SK-N-SH (cell line): ENCODE measurements at regions not wholly inside any gene's neighbourhood (a gene's known extent, or its start where the extent isn't known, plus 50 kb on each side); places are given as distances from the start of the nearest gene placed in this dataset.

ENCODE experiments used
- CTCF ChIA-PET: fragments of 300-600, 350-600 bp; formaldehyde crosslinking; extraction: SDS; loops from one replicate; lab custom pipeline; 2021; lab: Yijun Ruan, JAX
- POLR2A ChIA-PET: fragments of 350-600 bp; sonication (Branson Sonifier 250); formaldehyde crosslinking; extraction: SDS; loops from one replicate; lab custom pipeline; 2020; ENCODE audit warnings: antibody characterized with exemption, inconsistent platforms; lab: Yijun Ruan, JAX
- DNase-seq: peaks from one replicate; pipeline ENCODE4 v3.0.0; 2012
- H2AFZ ChIP-seq: fragments of 200-600 bp; sonication (generic); 2 replicates; pipeline ENCODE4 v1.8.1; 2016; ENCODE audit warnings: antibody characterized with exemption, mild to moderate bottlenecking, low read depth
- H3F3A ChIP-seq: fragments of 200-600 bp; sonication (generic); replicated peaks from 2 replicates; pipeline ENCODE3; 2016; ENCODE audit warnings: antibody characterized with exemption, mild to moderate bottlenecking; ENCODE audit not compliant: insufficient read depth
- H3K27ac ChIP-seq, 2 experiments: fragments of 200-500 bp in 1 of 2; fragments of 200-600 bp in 1 of 2; sonication (Bioruptor generic) in 1 of 2; sonication (generic), shearing (Covaris generic) in 1 of 2; 2 replicates each; pipeline versions ENCODE4 v1.5.1 to v1.6.1; 2014 to 2016; ENCODE audit warnings: low read depth in 2 of 2, inconsistent platforms in 1 of 2, low read length in 1 of 2, mild to moderate bottlenecking in 1 of 2, mixed read lengths in 1 of 2
- H3K27me3 ChIP-seq: fragments of 200-600 bp; sonication (generic), shearing (Covaris generic); 2 replicates; pipeline ENCODE4 v1.6.1; 2016; ENCODE audit warnings: mixed run types; ENCODE audit not compliant: insufficient read depth
- H3K36me3 ChIP-seq, 2 experiments: fragments of 200-500 bp in 1 of 2; fragments of 200-600 bp in 1 of 2; sonication (Bioruptor generic) in 1 of 2; sonication (generic) in 1 of 2; replicated peaks in 1 of 2; 2 replicates each; pipeline versions ENCODE3 to v1.5.1; 2014 to 2016; ENCODE audit warnings: low read length in 1 of 2, mild to moderate bottlenecking in 1 of 2; ENCODE audit not compliant: insufficient read depth in 2 of 2, control insufficient read depth in 1 of 2
- H3K4me1 ChIP-seq, 2 experiments: fragments of 200-500 bp in 1 of 2; fragments of 200-600 bp in 1 of 2; sonication (Bioruptor generic) in 1 of 2; sonication (generic), shearing (Covaris generic) in 1 of 2; 2 replicates each; pipeline versions ENCODE4 v1.5.1 to v1.6.1; 2014 to 2016; ENCODE audit warnings: low read depth in 1 of 2, low read length in 1 of 2, mixed run types in 1 of 2; ENCODE audit not compliant: insufficient read depth in 2 of 2, control insufficient read depth in 1 of 2
- H3K4me2 ChIP-seq: fragments of 200-600 bp; sonication (generic), shearing (Covaris generic); 2 replicates; pipeline ENCODE4 v1.6.1; 2017; ENCODE audit warnings: mixed run types
- H3K4me3 ChIP-seq, 2 experiments: fragments of 200-500 bp in 1 of 2; fragments of 200-600 bp in 1 of 2; sonication (Bioruptor generic) in 1 of 2; sonication (generic), shearing (Covaris generic) in 1 of 2; 2 replicates each; pipeline versions ENCODE4 v1.5.1 to v1.8.1; 2014 to 2016; ENCODE audit warnings: low read depth in 2 of 2, inconsistent platforms in 1 of 2, low read length in 1 of 2, mild to moderate bottlenecking in 1 of 2, mixed read lengths in 1 of 2, moderate library complexity in 1 of 2
- H3K79me2 ChIP-seq: fragments of 200-600 bp; sonication (generic); 2 replicates; pipeline ENCODE4 v1.8.1; 2017; ENCODE audit warnings: mild to moderate bottlenecking; ENCODE audit not compliant: insufficient read depth
- H3K9ac ChIP-seq: fragments of 200-600 bp; sonication (generic); 2 replicates; pipeline ENCODE4 v1.6.1; 2017; ENCODE audit warnings: mixed run types
- H3K9me2 ChIP-seq: fragments of 200-600 bp; sonication (generic); 2 replicates; pipeline ENCODE4 v1.6.1; 2017; ENCODE audit warnings: mixed run types
- H3K9me3 ChIP-seq: fragments of 200-600 bp; sonication (generic); 2 replicates; pipeline ENCODE4 v1.6.1; 2017; ENCODE audit warnings: mixed run types, mild to moderate bottlenecking, moderate library complexity
- H4K20me1 ChIP-seq: fragments of 200-600 bp; sonication (generic); 2 replicates; pipeline ENCODE4 v1.6.1; 2017; ENCODE audit warnings: mild to moderate bottlenecking, mixed run types; ENCODE audit not compliant: insufficient read depth
- CHD2 ChIP-seq: fragments of 150-350 bp; IDR thresholded peaks from 2 replicates; pipeline ENCODE4 v1.6.1; 2018; ENCODE audit warnings: low read length; ENCODE audit not compliant: partially characterized antibody
- CTCF ChIP-seq: fragments of 200-600 bp; sonication (generic); IDR thresholded peaks from 2 replicates; pipeline ENCODE4 v1.6.1; 2017; ENCODE audit warnings: antibody characterized with exemption, mild to moderate bottlenecking, moderate library complexity
- ELF1 ChIP-seq: IDR thresholded peaks from 2 replicates; pipeline ENCODE4 v1.4.0; 2012
- EP300 ChIP-seq, 2 experiments: IDR thresholded peaks; 2 replicates each; pipeline versions ENCODE4 v1.4.0 to v1.6.1; 2012; ENCODE audit warnings: borderline replicate concordance in 1 of 2, low read depth in 1 of 2, low read length in 1 of 2
- FOSL2 ChIP-seq: IDR thresholded peaks from 2 replicates; pipeline ENCODE4 v1.4.0; 2012; ENCODE audit warnings: low read depth, mild to moderate bottlenecking, moderate library complexity, borderline replicate concordance
- GABPA ChIP-seq: IDR thresholded peaks from 2 replicates; pipeline ENCODE4 v1.4.0; 2012; ENCODE audit warnings: low read depth, mild to moderate bottlenecking
- IRF3 ChIP-seq: fragments of 150-350 bp; IDR thresholded peaks from 2 replicates; pipeline ENCODE4 v1.6.1; 2016; ENCODE audit warnings: mild to moderate bottlenecking, low read depth, low read length
- MEF2A ChIP-seq: IDR thresholded peaks from 2 replicates; pipeline ENCODE4 v1.4.0; 2012; ENCODE audit warnings: low read depth, borderline replicate concordance
- NRF1 ChIP-seq: IDR thresholded peaks from 2 replicates; pipeline ENCODE4 v1.6.1; 2012; ENCODE audit warnings: low read depth, mild to moderate bottlenecking, low read length
- PBX3 ChIP-seq: IDR thresholded peaks from 2 replicates; pipeline ENCODE4; 2012
- POLR2AphosphoS5 ChIP-seq: IDR thresholded peaks from 2 replicates; pipeline ENCODE4 v1.6.1; 2012; ENCODE audit warnings: low read depth, low read length
- RCOR1 ChIP-seq: fragments of 150-350 bp; IDR thresholded peaks from 2 replicates; pipeline ENCODE4 v1.6.1; 2017; ENCODE audit warnings: antibody characterized with exemption, low read length
- REST ChIP-seq: IDR thresholded peaks from 2 replicates; pipeline ENCODE4 v1.6.1; 2012; ENCODE audit warnings: mild to moderate bottlenecking, low read depth, low read length, moderate library complexity
- RFX5 ChIP-seq: IDR thresholded peaks from 2 replicates; pipeline ENCODE4 v1.6.1; 2012; ENCODE audit warnings: mild to moderate bottlenecking, improper control_type of control experiment, low read length
- RXRA ChIP-seq: IDR thresholded peaks from 2 replicates; pipeline ENCODE4 v1.4.0; 2012; ENCODE audit warnings: low read depth, mild to moderate bottlenecking, borderline replicate concordance
- SIN3A ChIP-seq: IDR thresholded peaks from 2 replicates; pipeline ENCODE4 v1.6.1; 2012; ENCODE audit warnings: low read depth, mild to moderate bottlenecking, low read length, moderate library complexity, borderline replicate concordance
- SMC3 ChIP-seq: IDR thresholded peaks from 2 replicates; pipeline ENCODE4 v1.6.1; 2012; ENCODE audit warnings: low read depth, low read length, improper control_type of control experiment
- TAF1 ChIP-seq: IDR thresholded peaks from 2 replicates; pipeline ENCODE4 v1.6.1; 2012; ENCODE audit warnings: low read depth, mild to moderate bottlenecking, low read length, moderate library complexity, borderline replicate concordance
- USF1 ChIP-seq: IDR thresholded peaks from 2 replicates; pipeline ENCODE4 v1.4.0; 2012; ENCODE audit warnings: low read depth, borderline replicate concordance
- WGBS: methylation state at CpG from one replicate; pipeline ENCODE4 v1.1.6; 2017; ENCODE audit warnings: low lambda C conversion rate; 5-methylcytosine and 5-hydroxymethylcytosine counted together

- no peak for TF ChIP-seq SIN3A
- TF ChIP-seq MEF2A: peak; percentile 96
- no peak for TF ChIP-seq ELF1
- no peak for TF ChIP-seq REST
- no peak for TF ChIP-seq USF1
- TF ChIP-seq POLR2AphosphoS5: peak; percentile 45; the same call in 1 of the 2 replicates
These were observed 55.0 kb upstream of the AKR1E2 start (continued) for GRCh38 chr10:4770801-4771553.

- peak overlapping the region; percentile 78 to 100; a peak in 3 of 4 replicates for H3K27ac ChIP-seq
- H3F3A ChIP-seq: peaks cover 78% of the 10 kb centered on the region
- H3K9me2 ChIP-seq: no peaks in the 10 kb centered on the region
- ChIA-PET CTCF (interaction anchor here (1.6 to 11.7 kb wide), 2 partner anchors 11 to 1573 kb away, joined by 7 to 244 read pairs; no protein-coding TSS in a partner anchor), POLR2A (no interaction called here)
- TF ChIP-seq NRF1 (no peak), TAF1 (no peak), IRF3 (no peak), PBX3 (no peak), RXRA (no peak), POLR2AphosphoS5 (no peak), CHD2 (no peak), CTCF (no peak), SMC3 (no peak), RFX5 (no peak), GABPA (no peak), EP300 (IDR thresholded peaks at IDR 0.05; ENCODE audit: borderline replicate concordance in 1 of 2, low read depth in 1 of 2, low read length in 1 of 2) (no peak), RCOR1 (no peak), FOSL2 (no peak)
- WGBS: 82% methylated on average over 2 of the region's 2 CpGs
- H3K4me2 ChIP-seq: no peak overlapping the region
- peak overlapping the region; percentile 96 for H3K9ac ChIP-seq
- peaks cover 45% of the 10 kb centered on the region for H3K79me2 ChIP-seq
- H3K9me3 ChIP-seq: no peaks in the 10 kb centered on the region
- H2AFZ ChIP-seq: peak overlapping the region; percentile 43; the same call in 1 of the 2 replicates
- H3K4me1 ChIP-seq: peaks cover 11 to 71% of the 10 kb centered on the region in 2 experiments
- no peaks in the 10 kb centered on the region for H3K27me3 ChIP-seq
- no peaks in the 10 kb centered on the region for H3K36me3 ChIP-seq
- H3K4me3 ChIP-seq: no peak overlapping the region
- H4K20me1 ChIP-seq: no peaks in the 10 kb centered on the region
- no peak for DNase-seq
These were observed 57.6 kb upstream of the AKR1E2 start for GRCh38 chr10:4768416-4768815.
